KG1 (cell line): ENCODE measurements at regions not wholly inside any gene's neighbourhood (a gene's known extent, or its start where the extent isn't known, plus 50 kb on each side); places are given as distances from the start of the nearest gene placed in this dataset.

ENCODE experiments used
- DNase-seq: peaks from one replicate; lab custom pipeline; 2025; lab: John Stamatoyannopoulos, UW

DNA sequence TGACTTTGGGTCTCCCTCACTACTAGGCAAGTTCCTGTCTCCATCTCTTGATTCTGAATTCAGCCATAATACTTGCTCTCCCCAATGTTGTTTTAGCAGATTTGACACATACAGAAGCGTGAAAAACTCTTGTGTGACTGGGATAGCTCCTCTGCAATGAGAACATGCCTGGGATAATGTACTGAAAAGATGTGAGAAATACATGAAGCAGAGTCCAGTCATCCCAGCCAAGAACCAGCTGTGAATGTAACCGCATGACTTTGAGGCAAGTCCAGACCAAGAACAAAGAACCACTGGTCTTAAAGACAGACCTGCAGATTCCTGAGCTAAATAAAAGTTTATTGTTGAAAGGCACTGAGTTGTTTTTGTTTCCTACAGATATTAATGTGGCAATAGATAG is 135.0 kb downstream of the NMUR2 start:
- no peak for DNase-seq

DNA sequence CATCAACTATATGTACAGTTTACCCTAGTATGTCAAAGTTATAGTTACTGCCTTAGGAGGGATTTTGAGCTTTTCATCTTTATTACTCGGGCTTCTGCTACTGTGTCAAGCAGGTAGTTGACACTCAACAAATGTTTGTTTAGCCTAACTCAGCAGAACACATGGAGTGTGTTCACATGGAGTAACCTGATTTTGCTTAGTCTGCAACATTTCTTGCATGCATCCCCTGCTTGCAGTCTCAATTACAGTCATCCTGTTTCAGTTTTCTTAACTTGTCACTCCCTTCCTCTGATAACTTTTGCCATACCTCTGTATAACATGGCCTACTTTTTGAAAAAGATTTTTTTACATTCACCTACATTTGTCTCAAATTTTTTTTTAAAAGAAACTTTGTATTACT is 135.5 kb downstream of the NMUR2 start:
- no peak for DNase-seq

DNA sequence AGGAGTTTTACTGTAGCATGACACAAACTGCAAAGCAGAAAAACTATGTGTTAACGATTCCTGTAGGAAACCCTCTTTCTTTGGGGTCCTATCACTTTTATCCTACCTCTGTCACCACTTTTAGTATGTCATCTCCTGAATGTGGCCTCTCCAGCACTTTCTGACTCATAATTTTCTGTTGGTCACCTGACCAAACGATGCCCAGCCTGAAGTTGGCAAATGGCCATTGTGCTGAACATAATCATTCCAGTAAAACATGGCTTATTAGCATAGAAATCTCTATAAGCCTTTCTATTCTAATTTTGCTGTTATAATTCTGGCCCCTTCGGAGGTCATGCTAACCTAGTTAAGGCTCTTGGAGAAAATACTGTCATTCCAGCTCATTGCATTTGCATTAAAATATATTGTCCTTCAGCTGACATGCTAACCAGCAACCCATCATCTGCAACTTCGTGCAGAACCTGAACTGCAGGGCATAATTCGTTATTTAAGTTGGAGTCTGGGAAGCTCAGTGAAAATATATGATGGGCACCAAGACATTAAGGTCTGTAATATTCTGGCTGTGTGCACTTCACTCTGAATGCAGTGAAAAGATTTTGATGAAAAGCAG is 140.3 kb downstream of the NMUR2 start:
- DNase-seq = no peak

DNA sequence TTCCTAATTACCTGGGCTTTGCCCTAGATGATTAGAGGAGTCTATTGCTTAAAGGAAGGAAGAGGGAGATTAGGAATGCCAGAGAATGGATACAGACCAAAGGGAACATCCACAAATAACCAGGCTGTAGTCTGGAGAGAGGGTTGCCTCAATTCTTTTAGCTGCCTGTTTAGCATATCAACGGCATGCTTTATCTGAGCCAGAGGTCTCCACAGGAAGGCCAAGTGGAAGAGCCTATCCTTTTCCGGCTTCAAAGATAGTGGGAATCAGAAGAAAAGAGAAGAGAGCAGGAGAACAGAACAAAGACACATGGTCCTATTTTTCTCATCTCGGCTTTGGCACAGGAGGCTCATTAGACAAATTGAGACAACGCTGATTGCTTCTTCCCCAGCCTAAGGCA is 142.4 kb downstream of the NMUR2 start:
- DNase-seq = no peak

DNA sequence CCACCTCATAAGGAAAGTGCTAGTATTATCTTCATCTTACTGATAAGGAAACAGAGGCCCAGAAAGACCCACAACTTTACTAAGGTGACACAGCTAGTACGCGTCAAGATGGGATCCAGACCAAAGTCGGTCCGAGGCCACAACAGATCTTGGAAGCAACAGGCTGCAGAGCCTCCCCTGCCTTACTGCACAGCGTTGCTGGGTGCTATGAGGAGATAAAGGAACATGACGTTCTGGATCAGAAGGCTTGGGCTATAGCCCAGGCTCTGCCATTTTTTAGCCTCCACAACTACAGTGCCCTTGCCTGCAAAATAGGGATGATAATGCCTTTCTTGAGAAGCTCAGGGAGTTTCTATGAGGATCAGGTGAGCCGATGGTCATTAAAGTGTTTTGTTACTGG is 144.1 kb downstream of the NMUR2 start:
- DNase-seq = no peak

DNA sequence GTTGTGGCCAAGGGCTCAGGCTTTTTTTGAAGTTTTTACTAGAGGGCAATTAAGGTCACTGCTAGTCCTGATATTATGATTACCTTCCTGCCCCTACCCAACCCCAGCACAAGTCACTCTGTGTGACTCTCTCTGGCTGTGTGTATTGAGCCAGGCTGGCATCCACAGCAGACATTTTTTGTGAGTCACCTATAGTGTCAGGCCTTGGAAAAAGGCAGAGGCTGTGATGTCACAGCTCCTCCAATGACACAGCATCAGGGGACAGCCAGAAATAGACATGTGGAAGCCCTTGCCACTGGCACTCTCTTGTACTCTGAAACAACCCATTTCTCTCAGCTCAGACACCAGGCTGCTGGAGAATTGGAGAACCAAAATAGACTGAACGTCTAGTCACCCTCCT is 145.4 kb downstream of the NMUR2 start:
- DNase-seq = no peak

DNA sequence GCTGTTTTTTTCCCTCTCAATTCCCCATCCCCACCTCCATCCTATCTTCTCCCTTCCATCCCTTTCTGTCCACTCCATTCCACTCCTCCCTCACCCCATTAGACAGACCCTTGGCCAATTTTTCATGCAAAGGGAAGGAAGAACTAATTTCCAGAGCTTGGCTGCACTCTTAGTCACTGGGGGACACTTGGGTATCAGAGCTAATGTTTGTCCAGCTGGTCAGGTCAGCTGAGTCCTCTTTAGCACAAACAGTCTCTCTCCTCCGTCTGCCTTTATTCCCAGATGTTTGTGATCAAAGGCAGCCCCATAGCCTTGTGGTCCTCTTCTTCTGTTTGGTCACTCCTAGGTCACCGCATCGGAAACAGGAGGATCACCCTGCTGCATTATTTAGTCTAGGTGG is 148.5 kb downstream of the NMUR2 start:
- no peak for DNase-seq

DNA sequence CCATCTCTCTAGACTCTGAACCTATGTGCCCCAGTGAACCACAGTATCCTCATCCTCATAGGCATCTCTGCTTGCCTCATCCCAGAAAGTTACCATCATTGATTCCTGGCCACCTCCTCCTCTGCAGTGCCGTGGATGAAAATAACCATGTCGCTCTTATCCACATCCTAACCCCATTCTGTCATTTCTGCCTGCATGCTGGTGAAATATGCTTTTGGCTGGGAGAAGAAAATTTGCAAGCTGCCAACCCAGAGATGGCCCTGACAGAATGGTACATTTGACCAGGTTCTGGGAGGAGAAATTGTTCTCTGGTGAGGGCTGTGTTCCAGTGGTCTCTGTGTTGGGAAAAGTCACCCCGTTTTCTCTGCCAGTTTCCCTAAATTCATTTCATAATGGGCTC is 149.7 kb downstream of the NMUR2 start:
- DNase-seq = no peak

DNA sequence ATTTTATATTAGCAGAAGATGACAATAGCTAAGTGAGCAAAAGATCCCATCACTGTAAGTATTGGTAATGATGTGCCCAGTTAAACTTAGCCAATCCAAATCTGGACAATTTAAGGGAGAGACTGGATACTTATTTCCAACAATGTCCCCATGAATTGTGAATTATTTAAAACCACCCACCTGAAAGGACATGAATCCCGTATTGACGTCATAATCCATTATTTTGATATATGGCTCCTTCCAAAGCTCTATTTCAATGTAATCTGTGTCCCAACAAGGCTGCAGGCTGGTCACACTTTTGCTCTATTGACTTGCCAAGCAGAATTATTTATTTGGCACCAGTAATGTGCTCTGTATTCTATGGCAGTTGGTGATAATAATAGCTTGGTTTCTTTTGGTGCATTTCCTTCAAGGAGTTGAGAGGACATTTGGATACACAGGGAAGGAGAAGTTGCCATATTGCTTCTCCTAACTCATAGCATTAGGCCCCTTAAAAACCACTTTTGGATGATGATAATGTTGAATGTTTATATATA is 157.2 kb downstream of the NMUR2 start:
- no peak for DNase-seq

DNA sequence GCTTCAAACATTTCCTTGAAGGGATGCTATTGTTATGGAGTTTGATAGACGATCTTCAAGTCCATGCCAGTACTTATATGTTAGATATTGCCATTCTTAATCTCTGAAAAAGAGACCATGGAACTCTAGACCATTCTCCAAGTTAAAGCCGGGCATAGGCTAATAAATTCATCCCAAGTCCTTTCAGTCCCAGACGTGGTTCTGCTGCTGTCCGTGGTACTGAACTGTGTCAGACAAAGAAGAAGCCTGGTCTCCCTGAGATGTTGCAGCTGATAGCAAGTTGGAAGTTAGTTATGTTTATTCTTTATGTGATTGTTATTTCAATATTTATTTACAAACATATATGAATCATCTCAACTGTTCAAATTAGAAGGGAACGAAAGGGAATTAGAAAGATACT is 158.7 kb downstream of the NMUR2 start:
- no peak for DNase-seq

DNA sequence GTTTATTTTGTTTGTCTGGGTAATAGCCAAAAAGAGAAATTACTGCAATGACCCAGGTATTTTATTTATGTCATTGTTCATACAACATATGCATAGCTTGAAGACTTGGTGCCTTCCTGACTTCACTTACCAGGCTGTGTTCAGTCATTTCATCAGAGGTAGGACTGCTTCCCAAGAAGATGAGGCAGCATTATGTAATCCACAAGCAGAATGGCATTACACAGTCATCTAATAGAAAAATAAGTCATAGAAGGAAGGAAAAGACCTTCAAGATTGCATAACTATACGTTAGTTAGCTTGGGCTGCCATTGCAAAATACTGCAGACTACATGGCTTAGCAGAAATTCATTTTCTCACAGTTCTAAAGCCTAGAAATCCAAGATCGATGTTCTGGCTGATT is 167.5 kb downstream of the NMUR2 start:
- no peak for DNase-seq

DNA sequence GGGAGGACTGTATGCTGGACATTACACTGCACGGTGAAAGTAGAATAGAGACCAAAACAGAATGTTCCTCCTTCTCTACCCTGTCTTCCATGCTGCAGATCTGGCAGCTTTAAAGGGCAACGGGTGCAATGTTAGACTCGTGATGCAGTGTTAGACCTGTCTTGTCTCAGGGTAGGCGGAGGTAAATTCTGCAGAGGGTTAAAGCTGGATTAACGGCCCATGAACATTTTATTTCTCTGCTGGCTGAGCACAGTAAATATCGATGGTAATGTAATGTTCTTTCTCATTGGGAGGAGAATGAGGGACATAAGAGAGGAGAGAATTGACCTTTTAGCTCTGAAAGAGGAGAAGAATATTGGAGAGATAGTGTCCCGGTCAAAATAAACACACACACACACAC is 178.9 kb downstream of the NMUR2 start:
- DNase-seq = no peak

DNA sequence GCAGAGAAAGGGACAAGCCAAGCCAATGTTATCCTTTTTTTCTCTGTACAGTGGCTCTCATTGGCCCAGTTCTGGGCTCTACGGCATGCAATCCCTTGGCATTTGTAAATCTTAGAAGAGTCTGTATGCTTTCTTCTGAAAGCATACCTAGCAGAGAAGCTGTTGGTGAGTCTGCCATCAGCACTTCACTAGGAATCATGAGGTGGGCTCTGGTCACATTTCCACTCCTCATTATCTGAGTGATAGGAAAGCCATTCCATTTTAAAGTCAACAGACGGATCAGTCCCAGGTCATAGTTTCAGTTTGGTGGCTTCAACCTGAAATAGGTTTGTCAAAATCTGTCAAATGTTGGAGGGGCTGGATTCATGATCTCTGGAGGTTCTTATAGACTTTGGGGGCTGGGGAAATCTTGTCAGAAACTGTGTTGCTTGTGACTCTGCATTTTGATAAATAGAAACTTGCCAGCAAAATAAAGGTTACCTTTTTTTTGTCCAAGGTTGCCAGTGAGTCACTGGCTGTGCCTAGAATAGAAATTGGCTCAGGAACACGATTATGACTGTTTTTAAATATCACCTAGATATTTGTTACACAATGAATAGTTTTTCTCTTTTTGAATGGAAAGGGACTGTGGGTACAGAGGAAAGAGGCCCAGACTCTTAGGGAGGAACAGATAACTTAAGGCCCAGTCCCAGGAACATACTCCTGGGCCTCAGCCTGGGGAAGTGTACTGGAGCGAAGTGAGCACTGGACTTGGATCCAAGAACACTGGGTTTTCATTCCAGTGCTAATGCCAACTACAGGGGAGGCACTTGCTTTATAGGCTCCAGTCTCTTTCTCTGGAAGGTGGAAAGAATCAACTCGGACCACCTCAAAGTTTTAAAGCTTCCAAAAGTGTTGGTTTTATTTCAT is 183.1 kb downstream of the NMUR2 start:
- DNase-seq = no peak

DNA sequence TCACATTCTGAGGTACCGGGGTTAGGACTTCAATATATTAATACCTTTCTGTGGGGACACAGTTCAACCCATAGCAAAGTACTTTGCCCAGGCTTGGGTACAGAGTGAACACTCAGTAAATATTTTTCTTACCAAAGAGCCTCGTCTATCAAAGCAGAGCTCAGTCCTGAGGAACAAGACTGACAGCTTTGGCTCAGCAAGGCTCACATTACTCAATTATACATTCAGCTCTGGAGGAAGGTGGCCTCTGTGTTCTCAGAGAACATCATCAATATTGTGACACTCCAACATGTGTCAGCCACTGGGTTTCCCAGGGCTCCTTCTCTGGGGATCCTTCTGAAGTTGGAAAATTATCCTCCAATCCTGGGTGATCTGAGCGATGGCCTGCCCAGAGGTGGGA is 186.4 kb downstream of the NMUR2 start:
- no peak for DNase-seq

DNA sequence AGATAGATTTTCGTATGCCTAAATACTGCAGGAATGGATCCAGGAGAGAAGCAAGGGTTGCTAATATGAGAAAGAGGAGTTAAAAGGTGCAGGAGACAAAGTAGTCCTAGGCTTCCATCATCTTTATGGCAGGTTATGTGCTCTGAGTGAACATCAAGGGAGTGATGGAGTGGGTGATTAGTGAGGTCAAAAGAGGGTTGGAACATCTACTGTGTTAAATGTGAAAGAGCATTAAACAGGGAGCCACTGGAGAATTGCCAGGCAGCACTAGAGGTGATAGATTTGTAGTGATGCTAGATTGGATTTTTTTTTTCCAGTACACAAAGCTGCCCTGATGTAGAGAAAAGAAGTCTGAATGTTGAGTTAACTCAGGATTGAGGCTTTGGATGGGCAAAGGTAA is 199.3 kb downstream of the NMUR2 start:
- DNase-seq = no peak

DNA sequence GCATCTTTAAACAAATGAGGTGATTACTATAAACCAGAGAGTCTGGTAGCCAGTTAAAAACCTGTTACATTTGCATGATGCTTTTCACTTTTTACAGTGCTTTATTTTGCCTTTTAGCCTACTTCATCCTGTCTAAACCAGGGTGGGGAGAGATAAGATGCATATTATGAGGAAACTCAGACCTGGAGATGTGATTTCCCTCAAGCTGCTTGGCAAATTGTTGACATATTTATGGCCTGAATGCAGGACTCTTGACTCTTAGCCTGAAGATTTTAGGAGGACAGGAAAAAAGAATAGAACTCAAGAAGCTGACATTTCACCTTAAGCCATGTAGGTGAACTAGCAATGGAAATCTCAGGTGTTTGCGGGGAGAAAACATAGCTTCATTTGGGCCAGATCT is 202.8 kb downstream of the NMUR2 start:
- DNase-seq = no peak

DNA sequence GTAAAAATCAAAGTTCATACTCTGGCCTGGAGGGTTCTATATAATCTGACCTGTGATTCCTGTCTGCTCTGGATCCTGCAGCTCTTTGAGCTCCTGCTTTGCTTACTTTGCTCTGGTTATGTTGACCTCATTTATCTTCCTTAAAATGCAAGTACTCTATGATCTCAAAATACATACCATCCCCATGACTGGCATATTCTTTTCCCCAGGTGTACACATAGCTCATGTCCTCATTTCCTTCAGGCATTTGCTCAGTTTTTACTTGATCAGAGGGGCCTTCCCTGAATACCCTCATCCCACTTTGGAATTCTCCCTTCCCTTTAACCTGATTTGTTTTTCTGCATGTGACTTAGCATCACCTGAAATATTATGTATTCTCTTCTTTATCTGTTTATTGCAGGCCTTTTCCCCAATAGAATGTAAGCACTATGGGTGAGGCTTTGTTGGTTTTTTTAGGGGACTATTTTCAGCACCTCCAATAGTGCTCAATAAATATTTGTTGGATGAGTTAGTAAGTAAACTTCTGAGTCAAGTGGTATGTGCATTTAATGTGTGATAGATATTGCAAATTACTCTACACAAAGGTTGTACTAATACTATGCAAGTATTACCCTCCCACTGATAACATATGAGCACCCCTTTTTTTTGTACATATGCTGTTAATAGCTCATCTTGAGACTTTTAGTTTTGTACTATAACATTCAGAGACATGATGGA is 211.5 kb downstream of the NMUR2 start:
- no peak for DNase-seq

DNA sequence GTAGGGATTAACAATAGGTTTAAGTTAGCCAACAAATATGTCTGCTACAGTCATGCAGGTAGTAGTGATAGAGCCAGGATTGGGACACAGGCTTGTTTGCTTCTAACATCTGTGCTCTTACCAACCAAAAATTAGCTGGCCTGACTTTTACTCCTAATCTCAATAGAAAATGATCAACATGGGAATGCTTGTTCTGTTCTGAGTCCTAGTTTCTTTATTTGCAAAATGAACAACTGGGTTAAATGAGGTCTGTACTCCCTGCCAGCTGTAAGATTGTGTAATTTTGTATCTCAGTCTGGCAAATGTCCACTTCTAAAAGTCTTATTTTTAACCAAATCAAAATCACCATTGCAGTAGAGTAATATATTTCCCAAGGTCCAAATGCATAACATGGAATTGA is 216.8 kb downstream of the NMUR2 start:
- DNase-seq = no peak

DNA sequence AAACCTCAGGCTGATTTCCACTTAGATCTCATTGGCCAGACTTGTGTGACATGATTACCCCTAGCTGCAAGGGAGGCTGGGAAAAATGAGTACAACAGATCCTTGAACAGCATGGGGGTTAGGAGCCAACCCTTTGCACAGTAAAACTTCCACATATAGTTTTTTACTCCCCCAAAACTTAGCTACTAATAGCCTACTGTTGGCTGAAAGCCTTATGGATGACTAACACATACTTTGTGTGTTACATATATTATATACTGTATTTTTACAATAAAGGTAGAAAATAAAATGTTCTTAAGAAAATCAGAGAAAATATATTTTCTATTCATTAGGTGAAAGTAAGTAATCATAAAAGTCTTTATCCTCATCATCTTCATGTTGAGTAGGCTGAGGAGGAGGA is 217.4 kb downstream of the NMUR2 start:
- no peak for DNase-seq

DNA sequence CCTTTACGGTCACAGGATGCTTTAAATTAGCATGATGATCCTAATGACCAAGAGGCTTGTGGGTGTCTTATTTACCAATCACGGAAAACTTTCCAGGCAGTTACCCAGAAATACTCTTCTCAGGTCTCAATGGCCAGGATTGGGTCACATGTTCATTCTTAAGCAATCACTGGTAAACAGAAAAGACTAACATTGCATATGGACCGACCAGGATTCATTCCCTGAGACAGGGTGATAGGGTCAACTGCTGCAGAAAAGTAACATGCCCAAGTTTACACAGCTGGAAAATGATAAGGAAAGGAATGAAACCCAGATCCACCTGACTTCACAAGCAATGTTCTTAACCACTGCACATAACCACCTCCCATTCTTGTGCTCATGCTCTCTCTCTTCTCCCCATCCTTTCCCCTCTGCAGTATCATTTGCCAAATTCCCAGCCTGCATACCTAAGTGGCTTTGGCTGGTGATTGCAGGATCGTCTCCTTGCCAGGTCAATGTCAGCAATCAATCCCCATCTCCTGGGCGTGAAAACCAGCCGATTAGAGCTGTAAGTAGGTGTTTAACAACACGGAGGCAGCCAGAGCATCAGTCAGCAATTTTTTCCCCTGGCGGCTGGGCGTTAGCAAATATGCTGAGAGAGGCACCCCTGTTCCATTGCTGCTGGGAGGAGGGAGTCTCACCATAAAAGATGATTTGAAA is 219.4 kb downstream of the NMUR2 start:
- DNase-seq = no peak

DNA sequence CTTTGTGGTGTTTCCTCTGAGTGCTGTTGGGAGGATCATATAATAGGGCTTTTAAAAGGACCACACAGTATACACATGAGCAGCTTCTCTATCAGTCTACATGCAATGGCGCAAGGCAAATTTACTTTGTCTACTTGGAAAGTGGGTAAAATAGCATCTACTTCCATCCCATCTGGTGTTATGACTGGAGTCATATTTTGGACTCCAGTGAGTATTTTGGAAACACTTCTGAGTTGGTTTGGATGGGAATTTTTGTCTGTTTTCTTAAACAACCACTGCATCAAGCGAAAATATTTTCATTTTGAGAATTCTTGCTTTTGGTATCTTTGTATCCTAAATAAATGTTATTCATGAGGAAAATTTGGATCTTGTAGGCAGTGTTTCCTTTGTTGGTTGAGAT is 220.8 kb downstream of the NMUR2 start:
- no peak for DNase-seq

DNA sequence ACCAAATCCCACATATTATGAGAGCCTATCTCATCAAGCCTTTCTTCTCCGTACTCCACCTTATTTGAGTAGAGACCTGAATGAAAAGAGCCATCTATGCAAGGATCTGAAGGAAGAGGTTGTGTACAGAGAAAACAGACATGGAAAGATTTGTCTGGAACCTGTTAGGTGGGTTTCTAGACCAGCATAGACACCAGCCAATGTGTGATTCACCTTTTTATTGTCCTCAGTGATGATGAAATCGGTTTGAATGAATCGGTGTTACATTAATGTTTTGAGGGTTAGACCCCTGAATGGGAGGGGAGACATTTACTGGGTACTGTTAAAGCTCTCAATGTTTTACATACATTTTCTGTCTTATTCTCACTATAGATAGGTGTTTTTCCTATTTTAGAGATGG is 223.6 kb downstream of the NMUR2 start:
- no peak for DNase-seq
